Neural progenitor cell (in vitro differentiated cells): ENCODE measurements at regions not wholly inside any gene's neighbourhood (a gene's known extent, or its start where the extent isn't known, plus 50 kb on each side); places are given as distances from the start of the nearest gene placed in this dataset.

ENCODE experiments used
- DNase-seq: peaks from one replicate; pipeline ENCODE4 v3.0.0-alpha.2; 2016; ENCODE audit warnings: low spot score
- H2AFZ ChIP-seq: fragments of 200-600 bp; sonication (generic); replicated peaks from 2 replicates; pipeline ENCODE4 v1.6.1; 2016; ENCODE audit warnings: antibody characterized with exemption
- H3F3A ChIP-seq: fragments of 200-600 bp; sonication (generic); 2 replicates; pipeline ENCODE4 v1.6.1; 2016; ENCODE audit warnings: antibody characterized with exemption, low read depth
- H3K27ac ChIP-seq: fragments of 200-600 bp; sonication (generic); 2 replicates; pipeline ENCODE4 v1.5.1; 2016; ENCODE audit warnings: mild to moderate bottlenecking
- H3K27me3 ChIP-seq: fragments of 200-600 bp; sonication (generic); 2 replicates; pipeline ENCODE4 v1.6.1; 2016; ENCODE audit warnings: mild to moderate bottlenecking, moderate library complexity
- H3K36me3 ChIP-seq: fragments of 200-600 bp; sonication (generic); 2 replicates; pipeline ENCODE4 v1.5.1; 2016
- H3K4me1 ChIP-seq: fragments of 200-600 bp; sonication (generic); 2 replicates; pipeline ENCODE4 v1.6.1; 2016; ENCODE audit warnings: mixed run types
- H3K4me2 ChIP-seq: fragments of 200-600 bp; sonication (generic); 2 replicates; pipeline ENCODE4 v1.6.1; 2016
- H3K4me3 ChIP-seq: fragments of 200-600 bp; sonication (generic); 2 replicates; pipeline ENCODE4 v1.5.1; 2016
- H3K79me2 ChIP-seq: fragments of 200-600 bp; sonication (generic); 2 replicates; pipeline ENCODE4 v1.6.1; 2016; ENCODE audit warnings: low read depth
- H3K9ac ChIP-seq: fragments of 200-600 bp; sonication (generic); 2 replicates; pipeline ENCODE4 v1.6.1; 2016
- H3K9me3 ChIP-seq: fragments of 200-600 bp; sonication (generic); 2 replicates; pipeline ENCODE4 v1.5.1; 2016; ENCODE audit warnings: low read depth
- H4K20me1 ChIP-seq: fragments of 200-600 bp; sonication (generic); 2 replicates; pipeline ENCODE4 v1.6.1; 2016; ENCODE audit warnings: low read depth
- H3K27ac Mint-ChIP-seq: 3 replicates; pipeline ENCODE4 v1.8.0; 2021; ENCODE audit warnings: mixed read lengths
- H3K27me3 Mint-ChIP-seq: 2 replicates; pipeline ENCODE4 v1.8.0; 2022; ENCODE audit warnings: low read depth, mild to moderate bottlenecking, inconsistent platforms, moderate library complexity, mixed read lengths; ENCODE audit not compliant: insufficient read depth
- H3K36me3 Mint-ChIP-seq: 3 replicates; pipeline ENCODE4 v1.8.0; 2021; ENCODE audit warnings: mixed read lengths
- H3K4me1 Mint-ChIP-seq: 3 replicates; pipeline ENCODE4 v1.8.0; 2021; ENCODE audit warnings: mixed read lengths
- H3K4me3 Mint-ChIP-seq: 3 replicates; pipeline ENCODE4 v1.8.0; 2021; ENCODE audit warnings: mild to moderate bottlenecking, moderate library complexity, mixed read lengths
- H3K9me3 Mint-ChIP-seq: 3 replicates; pipeline ENCODE4 v1.8.0; 2020; ENCODE audit warnings: mixed read lengths
- EZH2 ChIP-seq: fragments of 200-600 bp; sonication (generic); IDR thresholded peaks from 2 replicates; pipeline ENCODE4 v1.6.1; 2017; ENCODE audit warnings: antibody characterized with exemption, mild to moderate bottlenecking, moderate library complexity
- EZH2phosphoT487 ChIP-seq: fragments of 200-600 bp; sonication (generic); IDR thresholded peaks from 2 replicates; pipeline ENCODE4 v1.6.1; 2017; ENCODE audit warnings: antibody characterized with exemption
- TF ChIP-seq, protein P1 (sequence below): fragments of 200-600 bp; sonication (generic); IDR thresholded peaks from 2 replicates; pipeline ENCODE4 v1.5.1; 2017; ENCODE audit warnings: antibody characterized with exemption, mild to moderate bottlenecking

DNA sequence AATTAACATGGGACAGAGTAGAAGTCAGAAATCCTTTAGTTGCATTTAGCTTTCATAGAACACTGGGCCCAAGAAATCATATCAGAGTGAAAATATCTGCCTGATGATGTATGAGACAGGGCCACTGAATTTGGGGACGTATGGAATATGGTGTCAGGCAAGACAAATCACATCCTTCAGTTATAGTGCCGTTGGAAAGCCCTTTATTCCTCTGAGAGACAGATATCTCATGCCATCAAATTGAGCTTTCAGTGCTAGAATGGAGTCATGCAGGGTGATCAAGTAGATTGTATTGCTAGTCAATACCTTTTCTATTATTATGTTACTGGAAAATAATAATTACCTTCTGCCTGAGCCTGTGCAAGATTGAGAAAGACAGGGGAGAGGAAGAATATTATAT, 398.2 kb upstream of the RARB start:
- Histone ChIP-seq H3K36me3 (no peaks in the 10 kb centered on the region), H3K9me3 (no peaks in the 10 kb centered on the region), H3K27me3 (no peaks in the 10 kb centered on the region), H3K4me1 (no peaks in the 10 kb centered on the region), H4K20me1 (no peaks in the 10 kb centered on the region), H3F3A (no peaks in the 10 kb centered on the region), H3K4me3 (no peak overlapping the region), H3K79me2 (no peaks in the 10 kb centered on the region), H2AFZ (no peak overlapping the region), H3K4me2 (no peak overlapping the region), H3K9ac (no peak overlapping the region), H3K27ac (no peak overlapping the region)
- Mint-ChIP-seq H3K27me3 (no peaks in the 10 kb centered on the region), H3K9me3 (no peaks in the 10 kb centered on the region), H3K4me3 (no peak overlapping the region), H3K36me3 (no peaks in the 10 kb centered on the region), H3K27ac (no peak overlapping the region), H3K4me1 (peaks cover 4% of the 10 kb centered on the region)
- TF ChIP-seq EZH2phosphoT487 = no peak
- TF ChIP-seq EZH2 = no peak
- TF ChIP-seq, protein P1, sequence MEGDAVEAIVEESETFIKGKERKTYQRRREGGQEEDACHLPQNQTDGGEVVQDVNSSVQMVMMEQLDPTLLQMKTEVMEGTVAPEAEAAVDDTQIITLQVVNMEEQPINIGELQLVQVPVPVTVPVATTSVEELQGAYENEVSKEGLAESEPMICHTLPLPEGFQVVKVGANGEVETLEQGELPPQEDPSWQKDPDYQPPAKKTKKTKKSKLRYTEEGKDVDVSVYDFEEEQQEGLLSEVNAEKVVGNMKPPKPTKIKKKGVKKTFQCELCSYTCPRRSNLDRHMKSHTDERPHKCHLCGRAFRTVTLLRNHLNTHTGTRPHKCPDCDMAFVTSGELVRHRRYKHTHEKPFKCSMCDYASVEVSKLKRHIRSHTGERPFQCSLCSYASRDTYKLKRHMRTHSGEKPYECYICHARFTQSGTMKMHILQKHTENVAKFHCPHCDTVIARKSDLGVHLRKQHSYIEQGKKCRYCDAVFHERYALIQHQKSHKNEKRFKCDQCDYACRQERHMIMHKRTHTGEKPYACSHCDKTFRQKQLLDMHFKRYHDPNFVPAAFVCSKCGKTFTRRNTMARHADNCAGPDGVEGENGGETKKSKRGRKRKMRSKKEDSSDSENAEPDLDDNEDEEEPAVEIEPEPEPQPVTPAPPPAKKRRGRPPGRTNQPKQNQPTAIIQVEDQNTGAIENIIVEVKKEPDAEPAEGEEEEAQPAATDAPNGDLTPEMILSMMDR = no peak
- DNase-seq = no peak

DNA sequence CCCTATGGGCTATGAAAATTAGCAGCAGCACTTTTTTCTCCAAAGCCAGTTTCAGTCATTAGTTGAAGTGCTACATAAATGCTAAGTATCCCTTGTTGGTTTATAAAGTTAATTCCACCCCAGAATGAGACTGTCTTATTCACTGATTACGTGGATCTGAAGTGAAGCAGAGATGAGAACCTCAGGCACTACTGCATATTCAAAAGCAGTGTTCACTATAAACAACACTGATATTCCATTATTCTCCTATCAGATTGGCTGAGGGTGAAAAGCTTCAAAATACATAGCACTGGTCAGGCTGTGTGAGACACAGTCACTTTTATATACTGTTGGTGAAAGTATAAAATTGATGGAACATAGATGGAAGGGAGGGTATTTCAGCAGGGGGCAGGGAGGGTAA, 395.7 kb upstream of the RARB start:
- Histone ChIP-seq H4K20me1 (no peaks in the 10 kb centered on the region), H3K27me3 (no peaks in the 10 kb centered on the region), H3K4me2 (no peak overlapping the region), H3K79me2 (no peaks in the 10 kb centered on the region), H3K27ac (no peak overlapping the region), H3K4me1 (peaks cover under 1% of the 10 kb centered on the region), H3K36me3 (no peaks in the 10 kb centered on the region), H2AFZ (no peak overlapping the region), H3K9me3 (no peaks in the 10 kb centered on the region), H3K4me3 (no peak overlapping the region), H3F3A (no peaks in the 10 kb centered on the region), H3K9ac (no peak overlapping the region)
- TF ChIP-seq, protein P1 = no peak
- TF ChIP-seq EZH2phosphoT487 = no peak
- Mint-ChIP-seq H3K4me3 (no peak overlapping the region), H3K36me3 (no peaks in the 10 kb centered on the region), H3K27ac (no peak overlapping the region), H3K9me3 (no peaks in the 10 kb centered on the region), H3K27me3 (no peaks in the 10 kb centered on the region), H3K4me1 (peaks cover 4% of the 10 kb centered on the region)
- no peak for DNase-seq

DNA sequence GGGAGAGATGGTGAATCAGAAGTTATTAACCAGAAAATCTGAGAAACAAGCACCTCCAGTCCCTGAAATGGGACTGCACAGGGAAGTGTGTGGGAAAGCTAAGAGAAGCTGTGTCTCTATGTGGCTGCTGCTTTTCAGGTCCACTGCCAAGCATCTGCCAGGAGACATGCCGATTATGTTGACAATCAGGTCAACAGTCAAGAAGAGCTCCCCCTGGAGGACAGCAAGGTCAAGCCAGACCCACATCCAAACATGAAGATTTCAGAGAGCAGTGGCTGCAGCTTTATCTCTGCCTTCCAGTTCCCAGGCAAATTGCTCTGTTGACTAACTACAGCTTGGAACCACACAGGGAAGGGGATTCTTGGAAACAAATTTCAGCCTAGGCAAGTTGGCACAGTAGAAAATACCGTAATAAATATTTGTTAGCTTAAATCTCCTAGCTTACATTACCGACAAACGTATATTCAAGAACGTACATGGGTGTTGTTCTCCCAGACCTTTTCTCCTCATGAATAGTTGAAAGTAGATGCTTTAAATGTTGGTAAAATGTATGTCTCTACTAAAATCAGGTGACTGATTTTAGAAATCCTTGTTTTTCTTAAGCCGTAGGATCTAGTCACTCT, 394.5 kb upstream of the RARB start:
- Mint-ChIP-seq H3K27ac (no peak overlapping the region), H3K9me3 (no peaks in the 10 kb centered on the region), H3K4me3 (no peak overlapping the region), H3K36me3 (no peaks in the 10 kb centered on the region), H3K4me1 (no peaks in the 10 kb centered on the region), H3K27me3 (no peaks in the 10 kb centered on the region)
- TF ChIP-seq EZH2 (no peak), EZH2phosphoT487 (no peak)
- TF ChIP-seq, protein P1 = peak; percentile 82
- Histone ChIP-seq H3K27ac (no peak overlapping the region), H3F3A (no peaks in the 10 kb centered on the region), H3K27me3 (no peaks in the 10 kb centered on the region), H3K9me3 (no peaks in the 10 kb centered on the region), H3K4me2 (no peak overlapping the region), H3K36me3 (no peaks in the 10 kb centered on the region), H3K4me3 (no peak overlapping the region), H3K79me2 (no peaks in the 10 kb centered on the region), H3K4me1 (peaks cover 4% of the 10 kb centered on the region), H3K9ac (no peak overlapping the region), H2AFZ (no peak overlapping the region), H4K20me1 (no peaks in the 10 kb centered on the region)
- peak; percentile 79 for DNase-seq
